ENCODE measurements at regions not wholly inside any gene's neighbourhood (a gene's known extent, or its start where the extent isn't known, plus 50 kb on each side); places are given as distances from the start of the nearest gene placed in this dataset.

DNA sequence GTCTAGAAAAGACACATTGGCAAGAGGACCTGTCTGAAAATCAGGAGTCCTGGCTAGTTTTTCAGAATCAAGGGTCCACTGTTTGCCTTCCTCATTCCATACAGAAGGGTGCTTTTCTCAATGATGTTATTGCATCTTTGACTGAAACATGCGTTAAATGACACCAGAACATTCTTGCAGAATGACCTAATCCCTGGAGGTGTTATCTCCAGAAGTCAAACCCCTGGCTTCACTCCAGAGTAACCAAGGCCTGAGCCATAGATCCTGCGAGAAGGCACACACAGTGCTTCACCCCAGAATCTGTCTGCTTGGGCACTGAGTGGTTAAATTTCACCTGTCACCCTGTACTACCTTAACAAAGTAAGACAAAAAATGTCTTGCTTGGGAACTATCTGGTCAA, 1055.2 kb upstream of the FANCL start:
- CTCF ChIA-PET, result interaction anchor here (1.1 kb wide), 1 partner anchor 1285 kb away, joined by 6 read pairs; no protein-coding TSS in a partner anchor
- no peak overlapping the region for H2AFZ ChIP-seq (ENCODE audit: insufficient read depth, low read depth, low read length, poor library complexity, severe bottlenecking)

DNA sequence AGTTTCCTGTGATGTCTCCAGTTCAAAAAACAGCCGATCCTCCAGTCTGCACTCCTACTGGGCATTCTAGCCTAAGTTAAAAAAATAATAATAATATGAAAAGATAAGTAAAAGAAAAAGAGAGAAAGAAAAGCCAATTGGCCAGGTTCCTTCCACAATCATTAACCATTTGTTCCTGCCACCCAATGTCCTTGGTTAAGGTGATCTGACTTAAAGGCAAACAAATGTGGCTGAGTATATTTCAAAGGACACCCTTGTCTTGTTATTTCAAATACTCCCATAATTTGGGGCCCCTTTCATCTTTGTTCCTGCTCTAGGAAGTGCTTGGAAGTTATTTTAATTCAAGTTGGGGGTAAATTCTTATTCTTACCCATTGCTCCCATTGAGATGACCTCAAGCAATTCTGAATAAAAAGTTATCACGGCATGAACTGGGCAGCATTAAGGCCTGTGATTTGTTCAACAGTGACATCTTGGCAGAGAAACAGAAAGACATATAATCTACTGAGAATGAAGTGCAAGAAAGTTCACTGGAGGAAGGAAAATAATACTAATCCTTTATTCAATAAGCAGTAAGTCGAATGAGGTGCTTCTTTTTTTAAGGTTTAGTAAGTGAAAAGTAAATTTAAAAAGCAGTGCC, 1054.5 kb upstream of the FANCL start:
- DNase-seq (no peak), ATAC-seq (ENCODE audit: low read depth) (no peak)
- peaks cover 22% of the 10 kb centered on the region for H3K27me3 Mint-ChIP-seq
- Histone ChIP-seq H3K4me2 (replicated peaks; ENCODE audit: low read depth, low read length, poor library complexity, severe bottlenecking) (no peak overlapping the region), H3K79me2 (ENCODE audit: control insufficient read depth, insufficient read depth, low read length) (no peaks in the 10 kb centered on the region), H3K9ac (ENCODE audit: low read length) (no peak overlapping the region), H3K27me3 (replicated peaks in 1 of 4; ENCODE audit: control extremely low read depth in 1 of 4, control insufficient read depth in 3 of 4, insufficient read depth in 4 of 4, low read length in 3 of 4) (no peaks in the 10 kb centered on the region), H3K27ac (ENCODE audit: low read length in 2 of 2) (no peak overlapping the region), H2AFZ (ENCODE audit: insufficient read depth, low read depth, low read length, poor library complexity, severe bottlenecking) (no peak overlapping the region), H3K9me3 (ENCODE audit: control extremely low read depth in 1 of 3, control insufficient read depth in 2 of 3, insufficient read depth in 1 of 3, low read length in 2 of 3) (no peaks in the 10 kb centered on the region), H3K36me3 (replicated peaks in 1 of 2; ENCODE audit: control extremely low read depth in 1 of 2, control insufficient read depth in 1 of 2, extremely low read depth in 1 of 2, insufficient read depth in 2 of 2, low read length in 1 of 2) (no peaks in the 10 kb centered on the region), H3K4me1 (ENCODE audit: control insufficient read depth in 2 of 2, insufficient read depth in 2 of 2, low read length in 2 of 2) (no peaks in the 10 kb centered on the region), H3K4me3 (ENCODE audit: control extremely low read depth in 1 of 5, extremely low read depth in 1 of 5, insufficient read depth in 1 of 5, low read depth in 2 of 5, low read length in 4 of 5) (no peak overlapping the region), H4K20me1 (ENCODE audit: control insufficient read depth, insufficient read depth, low read length, poor library complexity, severe bottlenecking) (no peaks in the 10 kb centered on the region)
- TF ChIP-seq, protein P1, sequence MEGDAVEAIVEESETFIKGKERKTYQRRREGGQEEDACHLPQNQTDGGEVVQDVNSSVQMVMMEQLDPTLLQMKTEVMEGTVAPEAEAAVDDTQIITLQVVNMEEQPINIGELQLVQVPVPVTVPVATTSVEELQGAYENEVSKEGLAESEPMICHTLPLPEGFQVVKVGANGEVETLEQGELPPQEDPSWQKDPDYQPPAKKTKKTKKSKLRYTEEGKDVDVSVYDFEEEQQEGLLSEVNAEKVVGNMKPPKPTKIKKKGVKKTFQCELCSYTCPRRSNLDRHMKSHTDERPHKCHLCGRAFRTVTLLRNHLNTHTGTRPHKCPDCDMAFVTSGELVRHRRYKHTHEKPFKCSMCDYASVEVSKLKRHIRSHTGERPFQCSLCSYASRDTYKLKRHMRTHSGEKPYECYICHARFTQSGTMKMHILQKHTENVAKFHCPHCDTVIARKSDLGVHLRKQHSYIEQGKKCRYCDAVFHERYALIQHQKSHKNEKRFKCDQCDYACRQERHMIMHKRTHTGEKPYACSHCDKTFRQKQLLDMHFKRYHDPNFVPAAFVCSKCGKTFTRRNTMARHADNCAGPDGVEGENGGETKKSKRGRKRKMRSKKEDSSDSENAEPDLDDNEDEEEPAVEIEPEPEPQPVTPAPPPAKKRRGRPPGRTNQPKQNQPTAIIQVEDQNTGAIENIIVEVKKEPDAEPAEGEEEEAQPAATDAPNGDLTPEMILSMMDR (IDR thresholded peaks at IDR 0.05), result no peak
- no peak for TF ChIP-seq EZH2 (IDR thresholded peaks at IDR 0.05; ENCODE audit: borderline replicate concordance, insufficient read depth, low read depth, low read length, poor library complexity, severe bottlenecking)
- CTCF ChIA-PET, result no interaction called here
- no CpG with 5 or more reads among the region's 3 CpGs for WGBS (ENCODE audit: insufficient coverage)
- POLR2A ChIA-PET, result no interaction called here
- no peaks in the 10 kb centered on the region for H3K9me3 Mint-ChIP-seq (ENCODE audit: insufficient read depth)
- no peak overlapping the region for H3K4me3 Mint-ChIP-seq
- intact Hi-C loops (cut with micrococcal nuclease), result no loop called here
- H3K4me1 Mint-ChIP-seq, result no peaks in the 10 kb centered on the region
- no peak overlapping the region for H3K27ac Mint-ChIP-seq

More for the DNA sequence above, 1055.2 kb upstream of the FANCL start:
- H3K9me3 Mint-ChIP-seq (ENCODE audit: insufficient read depth), result no peaks in the 10 kb centered on the region
- 77% methylated on average over 2 of the region's 2 CpGs for WGBS (ENCODE audit: insufficient coverage)
- H3K27me3 Mint-ChIP-seq, result peaks cover 22% of the 10 kb centered on the region
- POLR2A ChIA-PET, result no interaction called here
- Histone ChIP-seq H3K27me3 (replicated peaks in 1 of 4; ENCODE audit: control extremely low read depth in 1 of 4, control insufficient read depth in 3 of 4, insufficient read depth in 4 of 4, low read length in 3 of 4) (no peaks in the 10 kb centered on the region), H3K79me2 (ENCODE audit: control insufficient read depth, insufficient read depth, low read length) (no peaks in the 10 kb centered on the region), H3K4me2 (replicated peaks; ENCODE audit: low read depth, low read length, poor library complexity, severe bottlenecking) (no peak overlapping the region), H3K9me3 (ENCODE audit: control extremely low read depth in 1 of 3, control insufficient read depth in 2 of 3, insufficient read depth in 1 of 3, low read length in 2 of 3) (no peaks in the 10 kb centered on the region), H4K20me1 (ENCODE audit: control insufficient read depth, insufficient read depth, low read length, poor library complexity, severe bottlenecking) (no peaks in the 10 kb centered on the region), H3K27ac (ENCODE audit: low read length in 2 of 2) (no peak overlapping the region), H3K4me3 (ENCODE audit: control extremely low read depth in 1 of 5, extremely low read depth in 1 of 5, insufficient read depth in 1 of 5, low read depth in 2 of 5, low read length in 4 of 5) (no peak overlapping the region), H3K36me3 (replicated peaks in 1 of 2; ENCODE audit: control extremely low read depth in 1 of 2, control insufficient read depth in 1 of 2, extremely low read depth in 1 of 2, insufficient read depth in 2 of 2, low read length in 1 of 2) (no peaks in the 10 kb centered on the region), H3K4me1 (ENCODE audit: control insufficient read depth in 2 of 2, insufficient read depth in 2 of 2, low read length in 2 of 2) (no peaks in the 10 kb centered on the region), H3K9ac (ENCODE audit: low read length) (no peak overlapping the region)
- DNase-seq (no peak), ATAC-seq (ENCODE audit: low read depth) (no peak)
- no peaks in the 10 kb centered on the region for H3K4me1 Mint-ChIP-seq
- H3K4me3 Mint-ChIP-seq, result no peak overlapping the region
- TF ChIP-seq, protein P1 (IDR thresholded peaks at IDR 0.05), result no peak
- no peak overlapping the region for H3K27ac Mint-ChIP-seq
- intact Hi-C loops (cut with micrococcal nuclease), result no loop called here
